OCI-LY1 (cell line): ENCODE measurements at regions not wholly inside any gene's neighbourhood (a gene's known extent, or its start where the extent isn't known, plus 50 kb on each side); places are given as distances from the start of the nearest gene placed in this dataset.

Experiments used
- CTCF ChIP-seq: fragments of 200-600 bp; sonication (generic), shearing (Covaris generic); IDR thresholded peaks from 2 replicates; pipeline ENCODE4 v1.5.1; 2017; ENCODE audit warnings: mild to moderate bottlenecking, antibody characterized with exemption, low read length, moderate library complexity, mixed read lengths
- EZH2 ChIP-seq: fragments of 200-600 bp; sonication (generic), shearing (Covaris generic); IDR thresholded peaks from 2 replicates; pipeline ENCODE4 v1.8.0; 2017; ENCODE audit warnings: borderline replicate concordance, mixed run types, mild to moderate bottlenecking, antibody characterized with exemption, low read length, moderate library complexity, mixed read lengths

- TF ChIP-seq CTCF: no peak
- no peak for TF ChIP-seq EZH2
These were observed 76.0 kb upstream of the HSPA9 start for GRCh38 chr5:138651058-138651766.
